ENCODE measurements at regions not wholly inside any gene's neighbourhood (a gene's known extent, or its start where the extent isn't known, plus 50 kb on each side); places are given as distances from the start of the nearest gene placed in this dataset.

- peaks cover 7% of the 10 kb centered on the region for H3K36me3 ChIP-seq (ENCODE audit: insufficient read depth, low read length)
- peaks cover 60% of the 10 kb centered on the region for H3K4me1 ChIP-seq (ENCODE audit: insufficient read depth, low read length)
- peak overlapping the region; percentile 91 for H3K27ac ChIP-seq (ENCODE audit: low read depth, low read length)
- no peak overlapping the region for H3K4me3 ChIP-seq (ENCODE audit: low read length)
- no peaks in the 10 kb centered on the region for H3K27me3 ChIP-seq (ENCODE audit: insufficient read depth, low read length)
- WGBS, result 7% methylated on average over 3 of the region's 3 CpGs
- H3K9me3 ChIP-seq (ENCODE audit: insufficient read depth, low read depth, low read length), result peaks cover 16% of the 10 kb centered on the region
- peak overlapping the region; percentile 59 for H3K9ac ChIP-seq (ENCODE audit: low read depth, low read length)
These were observed 262.0 kb downstream of the CD83 start for GRCh38 chr6:14379568-14379967.

- Histone ChIP-seq H3K27me3 (ENCODE audit: insufficient read depth, low read length) (no peaks in the 10 kb centered on the region), H3K36me3 (ENCODE audit: insufficient read depth, low read length) (peaks cover 7% of the 10 kb centered on the region), H3K4me3 (ENCODE audit: low read length) (peak overlapping the region; percentile 9; the same call in 1 of the 2 replicates), H3K9me3 (ENCODE audit: insufficient read depth, low read depth, low read length) (peaks cover 16% of the 10 kb centered on the region), H3K4me1 (ENCODE audit: insufficient read depth, low read length) (peaks cover 65% of the 10 kb centered on the region), H3K27ac (ENCODE audit: low read depth, low read length) (peak overlapping the region; percentile 91), H3K9ac (ENCODE audit: low read depth, low read length) (peak overlapping the region; percentile 59)
- WGBS, result 37% methylated on average over 10 of the region's 10 CpGs
These were observed 262.7 kb downstream of the CD83 start for GRCh38 chr6:14380086-14380820.

- Histone ChIP-seq H3K27ac (ENCODE audit: low read depth, low read length) (peak overlapping the region; percentile 91), H3K9ac (ENCODE audit: low read depth, low read length) (peak overlapping the region; percentile 59), H3K9me3 (ENCODE audit: insufficient read depth, low read depth, low read length) (peaks cover 16% of the 10 kb centered on the region), H3K36me3 (ENCODE audit: insufficient read depth, low read length) (peaks cover 7% of the 10 kb centered on the region), H3K4me3 (ENCODE audit: low read length) (peak overlapping the region; percentile 17), H3K27me3 (ENCODE audit: insufficient read depth, low read length) (no peaks in the 10 kb centered on the region), H3K4me1 (ENCODE audit: insufficient read depth, low read length) (peaks cover 65% of the 10 kb centered on the region)
- WGBS, result 6% methylated on average over 11 of the region's 11 CpGs
These were observed 263.6 kb downstream of the CD83 start for GRCh38 chr6:14380901-14381828.

- Histone ChIP-seq H3K27ac (ENCODE audit: low read depth, low read length) (peak overlapping the region; percentile 91), H3K9me3 (ENCODE audit: insufficient read depth, low read depth, low read length) (peaks cover 16% of the 10 kb centered on the region), H3K4me1 (ENCODE audit: insufficient read depth, low read length) (peaks cover 65% of the 10 kb centered on the region), H3K36me3 (ENCODE audit: insufficient read depth, low read length) (peaks cover 7% of the 10 kb centered on the region), H3K27me3 (ENCODE audit: insufficient read depth, low read length) (no peaks in the 10 kb centered on the region), H3K9ac (ENCODE audit: low read depth, low read length) (peak overlapping the region; percentile 27), H3K4me3 (ENCODE audit: low read length) (peak overlapping the region; percentile 17)
- WGBS, result 51% methylated on average over 8 of the region's 10 CpGs
These were observed 264.5 kb downstream of the CD83 start for GRCh38 chr6:14381829-14382677.

GRCh38 chr6:14382678-14383236 lies 265.2 kb downstream of the CD83 start:
- H3K27me3 ChIP-seq (ENCODE audit: insufficient read depth, low read length), result no peaks in the 10 kb centered on the region
- H3K4me3 ChIP-seq (ENCODE audit: low read length), result no peak overlapping the region
- peaks cover 10% of the 10 kb centered on the region for H3K9me3 ChIP-seq (ENCODE audit: insufficient read depth, low read depth, low read length)
- peak overlapping the region; percentile 27; the same call in 1 of the 2 replicates for H3K9ac ChIP-seq (ENCODE audit: low read depth, low read length)
- peaks cover 4% of the 10 kb centered on the region; the same call in 1 of the 2 replicates for H3K36me3 ChIP-seq (ENCODE audit: insufficient read depth, low read length)
- WGBS, result 45% methylated on average over 3 of the region's 3 CpGs
- H3K4me1 ChIP-seq (ENCODE audit: insufficient read depth, low read length), result peaks cover 65% of the 10 kb centered on the region
- peak overlapping the region; percentile 91; the same call in 1 of the 2 replicates for H3K27ac ChIP-seq (ENCODE audit: low read depth, low read length)

GRCh38 chr6:14383393-14384174 lies 266.0 kb downstream of the CD83 start:
- WGBS, result 79% methylated on average over 5 of the region's 5 CpGs
- Histone ChIP-seq H3K9me3 (ENCODE audit: insufficient read depth, low read depth, low read length) (peaks cover 2% of the 10 kb centered on the region; the same call in 1 of the 2 replicates), H3K36me3 (ENCODE audit: insufficient read depth, low read length) (no peaks in the 10 kb centered on the region), H3K9ac (ENCODE audit: low read depth, low read length) (no peak overlapping the region), H3K4me1 (ENCODE audit: insufficient read depth, low read length) (peaks cover 69% of the 10 kb centered on the region), H3K27ac (ENCODE audit: low read depth, low read length) (peak overlapping the region; percentile 3; the same call in 1 of the 2 replicates), H3K27me3 (ENCODE audit: insufficient read depth, low read length) (no peaks in the 10 kb centered on the region), H3K4me3 (ENCODE audit: low read length) (no peak overlapping the region)

- 87% methylated on average over 6 of the region's 6 CpGs for WGBS
- Histone ChIP-seq H3K27me3 (ENCODE audit: insufficient read depth, low read length) (no peaks in the 10 kb centered on the region), H3K27ac (ENCODE audit: low read depth, low read length) (peak overlapping the region; percentile 36; the same call in 1 of the 2 replicates), H3K4me1 (ENCODE audit: insufficient read depth, low read length) (peaks cover 68% of the 10 kb centered on the region), H3K9ac (ENCODE audit: low read depth, low read length) (no peak overlapping the region), H3K36me3 (ENCODE audit: insufficient read depth, low read length) (no peaks in the 10 kb centered on the region), H3K4me3 (ENCODE audit: low read length) (no peak overlapping the region), H3K9me3 (ENCODE audit: insufficient read depth, low read depth, low read length) (no peaks in the 10 kb centered on the region)
These were observed 266.8 kb downstream of the CD83 start for GRCh38 chr6:14384175-14384949.

- Histone ChIP-seq H3K4me3 (ENCODE audit: low read length) (no peak overlapping the region), H3K9me3 (ENCODE audit: insufficient read depth, low read depth, low read length) (no peaks in the 10 kb centered on the region), H3K36me3 (ENCODE audit: insufficient read depth, low read length) (no peaks in the 10 kb centered on the region), H3K27me3 (ENCODE audit: insufficient read depth, low read length) (no peaks in the 10 kb centered on the region), H3K9ac (ENCODE audit: low read depth, low read length) (no peak overlapping the region), H3K27ac (ENCODE audit: low read depth, low read length) (no peak overlapping the region), H3K4me1 (ENCODE audit: insufficient read depth, low read length) (peaks cover 49% of the 10 kb centered on the region)
- WGBS, result 97% methylated on average over 2 of the region's 2 CpGs
These were observed 268.7 kb downstream of the CD83 start for GRCh38 chr6:14386263-14386662.

- no peak overlapping the region for H3K9ac ChIP-seq (ENCODE audit: low read depth, low read length)
- no peak overlapping the region for H3K27ac ChIP-seq (ENCODE audit: low read depth, low read length)
- no peaks in the 10 kb centered on the region for H3K27me3 ChIP-seq (ENCODE audit: insufficient read depth, low read length)
- H3K4me3 ChIP-seq (ENCODE audit: low read length), result no peak overlapping the region
- 94% methylated on average over 4 of the region's 4 CpGs for WGBS
- H3K4me1 ChIP-seq (ENCODE audit: insufficient read depth, low read length), result peaks cover 45% of the 10 kb centered on the region
- no peaks in the 10 kb centered on the region for H3K9me3 ChIP-seq (ENCODE audit: insufficient read depth, low read depth, low read length)
- H3K36me3 ChIP-seq (ENCODE audit: insufficient read depth, low read length), result no peaks in the 10 kb centered on the region
These were observed 269.1 kb downstream of the CD83 start for GRCh38 chr6:14386668-14387067.
